Naive thymus-derived CD4-positive, alpha-beta T cell (primary cell): ENCODE measurements at regions not wholly inside any gene's neighbourhood (a gene's known extent, or its start where the extent isn't known, plus 50 kb on each side); places are given as distances from the start of the nearest gene placed in this dataset.

Experiments used
- ATAC-seq: fragments of 150-1000 bp; cut with Tn5 transposase; 2 replicates; pipeline ENCODE4 v1.10.0; 2021; ENCODE audit warnings: mild to moderate bottlenecking, moderate library complexity
- CTCF ChIA-PET: fragments of 350-600 bp; sonication (Branson Sonifier 250); formaldehyde crosslinking; loops from one replicate; lab custom pipeline; 2021; ENCODE audit warnings: antibody characterized with exemption; lab: Charles Lee
- POLR2A ChIA-PET: fragments of 350-600 bp; sonication (Branson Sonifier 250); formaldehyde crosslinking; loops from one replicate; lab custom pipeline; 2021; ENCODE audit warnings: antibody characterized with exemption, inconsistent platforms; lab: Charles Lee
- DNase-seq, 9 donors: peaks; one replicate each; pipeline versions ENCODE4 v3.0.0 to v3.0.0-alpha.2; 2020 to 2022; ENCODE audit warnings: mixed read lengths in 1 of 9
- H3K27ac ChIP-seq: one replicate; pipeline ENCODE4 v1.7.0; 2013; ENCODE audit warnings: mild to moderate bottlenecking, low read depth, low read length, moderate library complexity
- H3K27me3 ChIP-seq, 2 donors: one replicate each; pipeline ENCODE4 v1.7.0; 2013; ENCODE audit warnings: low read length in 2 of 2, mild to moderate bottlenecking in 2 of 2, moderate library complexity in 2 of 2; ENCODE audit not compliant: control insufficient read depth in 2 of 2, insufficient read depth in 2 of 2
- H3K36me3 ChIP-seq, 3 experiments: 1 replicate in 2 of 3; 2 replicates in 1 of 3; pipeline ENCODE4 v1.7.0; 2013; ENCODE audit warnings: low read length in 3 of 3, mild to moderate bottlenecking in 3 of 3, moderate library complexity in 1 of 3; ENCODE audit not compliant: insufficient read depth in 3 of 3, control insufficient read depth in 2 of 3
- H3K4me1 ChIP-seq, 2 donors: one replicate each; pipeline ENCODE4 v1.7.0; 2013; ENCODE audit warnings: low read length in 2 of 2, mild to moderate bottlenecking in 2 of 2, moderate library complexity in 1 of 2; ENCODE audit not compliant: control insufficient read depth in 2 of 2, insufficient read depth in 2 of 2
- H3K4me3 ChIP-seq: 2 replicates; pipeline ENCODE4 v1.7.0; 2013; ENCODE audit warnings: mild to moderate bottlenecking, low read length
- H3K9me3 ChIP-seq, 3 experiments: 1 replicate in 2 of 3; 2 replicates in 1 of 3; pipeline ENCODE4 v1.7.0; 2013; ENCODE audit warnings: low read length in 3 of 3; ENCODE audit not compliant: control insufficient read depth in 2 of 3
- H3K27ac Mint-ChIP-seq, 9 donors: one replicate each; pipeline ENCODE4 v1.8.0; 2020 to 2022; ENCODE audit warnings: mixed read lengths in 9 of 9, mild to moderate bottlenecking in 8 of 9, moderate library complexity in 5 of 9, inconsistent platforms in 2 of 9
- H3K27me3 Mint-ChIP-seq, 5 donors: one replicate each; pipeline ENCODE4 v1.8.0; 2021 to 2022; ENCODE audit warnings: mixed read lengths in 5 of 5, mild to moderate bottlenecking in 1 of 5
- H3K36me3 Mint-ChIP-seq, 5 donors: one replicate each; pipeline ENCODE4 v1.8.0; 2020 to 2022; ENCODE audit warnings: mixed read lengths in 5 of 5, mild to moderate bottlenecking in 3 of 5, inconsistent platforms in 1 of 5
- H3K4me1 Mint-ChIP-seq, 7 donors: one replicate each; pipeline ENCODE4 v1.8.0; 2020 to 2022; ENCODE audit warnings: mixed read lengths in 7 of 7, mild to moderate bottlenecking in 3 of 7, inconsistent platforms in 1 of 7
- H3K4me3 Mint-ChIP-seq, 10 donors: one replicate each; pipeline ENCODE4 v1.8.0; 2020 to 2022; ENCODE audit warnings: mild to moderate bottlenecking in 10 of 10, mixed read lengths in 10 of 10, moderate library complexity in 6 of 10, inconsistent platforms in 2 of 10
- H3K9me3 Mint-ChIP-seq, 11 donors: one replicate each; pipeline ENCODE4 v1.8.0; 2020 to 2022; ENCODE audit warnings: mixed read lengths in 11 of 11, mild to moderate bottlenecking in 4 of 11, inconsistent platforms in 1 of 11, moderate library complexity in 1 of 11
- intact Hi-C, 2 donors: fragments of 100-400 bp; cut with micrococcal nuclease; formaldehyde crosslinking; loops; one replicate each; pipeline ENCODE4 v1.15.1; 2023

DNA sequence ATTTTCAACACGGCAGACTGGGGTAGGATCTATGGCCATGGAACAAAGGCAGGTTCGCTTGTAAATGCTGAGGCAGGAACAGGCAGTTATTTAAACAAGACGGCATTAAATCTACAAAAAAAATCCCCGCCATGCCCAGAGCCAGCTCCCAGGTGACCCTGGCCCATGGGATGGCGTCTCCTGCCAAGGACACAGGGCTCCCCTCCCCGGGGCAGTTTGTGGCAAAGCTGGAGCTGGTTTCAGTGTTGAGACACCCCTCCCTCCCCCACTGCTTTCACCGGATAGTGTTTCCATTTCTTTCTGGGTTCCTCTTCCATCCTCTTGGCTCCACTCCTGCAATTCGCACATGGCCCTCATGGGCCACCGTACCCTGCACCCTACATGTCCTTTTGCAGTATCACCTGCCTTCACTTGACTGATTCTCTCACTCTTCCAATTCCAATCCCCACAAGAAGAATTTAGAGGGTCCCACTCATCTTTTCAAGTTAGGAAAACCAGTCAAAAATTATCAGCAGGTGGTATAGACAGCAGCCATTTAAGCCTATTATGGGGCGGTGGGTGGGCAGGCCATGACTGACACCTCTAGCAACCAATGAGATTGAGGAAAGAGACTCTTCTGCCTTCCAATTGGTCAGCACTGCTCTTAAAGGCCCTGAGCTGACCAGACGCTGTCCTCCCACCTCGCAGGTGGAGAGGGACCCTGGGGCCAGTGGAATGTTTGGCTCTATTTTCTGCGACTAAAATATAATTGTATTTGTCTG lies 52.0 kb downstream of the OLIG1 start:
- POLR2A ChIA-PET = no interaction called here
- CTCF ChIA-PET = interaction anchor here (0.7 to 1.2 kb wide), 2 partner anchors 75 to 182 kb away, joined by 3 to 4 read pairs; no protein-coding TSS in a partner anchor
- no peaks in the 10 kb centered on the region for H3K36me3 ChIP-seq
- H3K4me3 ChIP-seq = no peak overlapping the region
- no peaks in the 10 kb centered on the region for H3K27me3 ChIP-seq
- H3K36me3 Mint-ChIP-seq = no peaks in the 10 kb centered on the region
- no peak overlapping the region for H3K27ac ChIP-seq
- H3K4me1 ChIP-seq = peaks cover 0 to 8% of the 10 kb centered on the region in 2 donors
- ATAC-seq (no peak), DNase-seq (no peak)
- intact Hi-C loops = loop anchor here (5.0 to 10.0 kb wide), 3 partner anchors 97 to 325 kb away; partner anchors contain the start of gene OLIG2 (in 1 of the 2)
- H3K4me1 Mint-ChIP-seq = peaks cover under 1 to 17% (median 11%) of the 10 kb centered on the region in 7 donors
- H3K27me3 Mint-ChIP-seq = peaks cover 0 to 25% (median 0%) of the 10 kb centered on the region in 5 donors
- H3K9me3 Mint-ChIP-seq = no peaks in the 10 kb centered on the region
- H3K9me3 ChIP-seq = no peaks in the 10 kb centered on the region
- H3K4me3 Mint-ChIP-seq = no peak overlapping the region
- H3K27ac Mint-ChIP-seq = peak overlapping the region in 2 of 9 donors; percentile 3 to 72

DNA sequence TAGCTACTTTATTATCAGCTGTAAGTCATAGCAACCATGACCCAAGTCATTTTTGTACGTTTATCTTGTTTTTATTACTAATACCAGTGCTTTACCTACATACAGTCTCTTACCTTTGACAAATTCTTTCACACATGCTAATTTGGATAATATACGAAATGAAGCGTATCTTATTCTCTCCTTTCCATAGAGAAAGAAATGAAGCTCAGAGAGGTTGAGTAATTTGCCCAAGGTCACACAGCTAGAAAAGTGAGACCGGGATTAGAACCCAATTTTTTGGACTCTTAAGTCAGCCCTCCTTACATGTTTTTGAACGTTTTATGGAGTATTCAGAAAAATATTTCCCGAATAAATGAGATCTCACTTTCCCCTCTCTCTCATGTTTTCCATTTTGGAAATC lies 52.6 kb downstream of the OLIG1 start:
- ChIA-PET POLR2A (no interaction called here), CTCF (interaction anchor here (1.2 kb wide), 1 partner anchor 74 kb away, joined by 3 read pairs; no protein-coding TSS in a partner anchor)
- Mint-ChIP-seq H3K36me3 (no peaks in the 10 kb centered on the region), H3K4me1 (peaks cover 5 to 15% (median 10%) of the 10 kb centered on the region in 7 donors), H3K27me3 (peaks cover 0 to 29% (median 2%) of the 10 kb centered on the region in 5 donors), H3K27ac (no peak overlapping the region), H3K9me3 (no peaks in the 10 kb centered on the region), H3K4me3 (no peak overlapping the region)
- Histone ChIP-seq H3K4me1 (peaks cover 0 to 2% of the 10 kb centered on the region in 2 donors), H3K4me3 (no peak overlapping the region), H3K27me3 (no peaks in the 10 kb centered on the region), H3K9me3 (no peaks in the 10 kb centered on the region), H3K27ac (no peak overlapping the region), H3K36me3 (no peaks in the 10 kb centered on the region)
- intact Hi-C loops = loop anchor here (5.0 to 10.0 kb wide), 3 partner anchors 98 to 325 kb away; partner anchors contain the start of gene OLIG2 (in 1 of the 2)
- DNase-seq (no peak), ATAC-seq (no peak)

DNA sequence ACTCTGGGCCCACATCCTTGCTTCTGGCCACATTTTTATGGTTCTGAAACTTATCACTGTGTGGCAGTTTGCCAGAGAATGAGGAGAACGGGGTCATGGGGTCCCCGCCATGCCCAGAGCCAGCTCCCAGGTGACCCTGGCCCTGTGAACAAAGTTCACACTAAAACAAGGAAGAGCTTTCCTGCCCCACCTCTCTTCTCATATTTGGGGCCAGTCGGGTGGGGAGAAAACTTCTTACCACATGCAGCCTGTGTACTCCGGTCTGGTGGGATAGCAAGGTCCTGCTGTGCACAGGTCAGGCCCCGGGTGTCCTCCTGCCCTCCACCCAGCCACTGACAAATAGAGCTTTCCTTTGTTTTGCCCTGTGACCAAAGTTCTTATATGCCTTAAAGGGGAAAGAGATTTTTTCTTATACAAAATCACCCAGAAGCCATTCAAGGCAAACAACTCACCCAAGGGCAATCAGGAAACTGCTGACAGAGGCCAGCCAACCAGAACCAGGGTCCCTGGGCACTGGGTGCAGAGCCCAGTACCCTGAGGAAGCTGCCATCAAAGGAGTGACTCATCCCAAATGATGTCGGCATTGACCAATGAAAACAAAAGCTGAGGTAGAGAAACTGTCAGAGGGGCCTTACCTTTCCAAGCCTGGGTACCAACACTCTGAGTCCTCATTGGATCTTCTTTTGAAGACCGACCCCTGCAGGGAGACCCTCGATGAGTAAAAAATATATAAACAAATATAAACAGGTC lies 53.6 kb downstream of the OLIG1 start:
- H3K4me3 ChIP-seq = no peak overlapping the region
- CTCF ChIA-PET = interaction anchor here (0.7 kb wide), 2 partner anchors 18 to 288 kb away, joined by 3 to 5 read pairs; no protein-coding TSS in a partner anchor
- Mint-ChIP-seq H3K27ac (peak overlapping the region in 1 of 9 donors; percentile 76), H3K4me1 (peaks cover 0 to 10% (median 7%) of the 10 kb centered on the region in 7 donors), H3K36me3 (no peaks in the 10 kb centered on the region), H3K9me3 (no peaks in the 10 kb centered on the region), H3K27me3 (peaks cover 2 to 31% (median 8%) of the 10 kb centered on the region in 5 donors), H3K4me3 (no peak overlapping the region)
- H3K27me3 ChIP-seq = no peaks in the 10 kb centered on the region
- no peaks in the 10 kb centered on the region for H3K4me1 ChIP-seq
- POLR2A ChIA-PET = no interaction called here
- intact Hi-C loops = loop anchor here (5.0 to 10.0 kb wide), 3 partner anchors 99 to 324 kb away; partner anchors contain the start of gene OLIG2 (in 1 of the 2)
- ATAC-seq (no peak), DNase-seq (no peak)
- no peaks in the 10 kb centered on the region for H3K36me3 ChIP-seq
- H3K9me3 ChIP-seq = no peaks in the 10 kb centered on the region
- no peak overlapping the region for H3K27ac ChIP-seq

DNA sequence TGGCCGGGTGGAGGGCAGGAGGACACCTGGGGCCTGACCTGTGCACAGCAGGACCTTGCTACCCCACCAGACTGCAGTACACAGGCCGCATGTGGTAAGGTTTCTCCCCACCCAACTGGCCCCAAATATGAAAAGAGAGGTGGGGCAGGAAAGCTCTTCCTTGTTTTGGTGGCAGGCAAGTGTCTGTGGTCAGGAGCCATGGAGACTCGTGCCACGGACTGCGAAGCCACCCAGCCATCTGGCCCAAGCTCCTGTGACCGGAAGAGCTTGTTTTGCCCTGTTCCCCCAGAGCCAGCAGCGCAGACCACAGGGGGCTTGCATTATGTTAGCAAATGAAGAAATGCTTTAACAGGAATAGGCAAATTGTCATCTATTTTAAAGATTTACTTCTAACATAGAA lies 54.9 kb downstream of the OLIG1 start:
- H3K9me3 Mint-ChIP-seq = no peaks in the 10 kb centered on the region
- Histone ChIP-seq H3K9me3 (no peaks in the 10 kb centered on the region), H3K27me3 (no peaks in the 10 kb centered on the region), H3K4me1 (no peaks in the 10 kb centered on the region), H3K36me3 (no peaks in the 10 kb centered on the region), H3K27ac (no peak overlapping the region), H3K4me3 (no peak overlapping the region)
- H3K27me3 Mint-ChIP-seq = peaks cover 6 to 26% (median 13%) of the 10 kb centered on the region in 5 donors
- no peak overlapping the region for H3K4me3 Mint-ChIP-seq
- no peak overlapping the region for H3K27ac Mint-ChIP-seq
- DNase-seq (no peak), ATAC-seq (no peak)
- intact Hi-C loops = loop anchor here (5.0 to 10.0 kb wide), 3 partner anchors 100 to 322 kb away; partner anchors contain the start of gene OLIG2 (in 1 of the 2)
- no peaks in the 10 kb centered on the region for H3K36me3 Mint-ChIP-seq
- ChIA-PET CTCF (interaction anchor here (1.0 to 3.1 kb wide), 4 partner anchors 9 to 292 kb away, joined by 3 to 11 read pairs (median 4); no protein-coding TSS in a partner anchor), POLR2A (no interaction called here)
- H3K4me1 Mint-ChIP-seq = peaks cover 0 to 10% (median 7%) of the 10 kb centered on the region in 7 donors

DNA sequence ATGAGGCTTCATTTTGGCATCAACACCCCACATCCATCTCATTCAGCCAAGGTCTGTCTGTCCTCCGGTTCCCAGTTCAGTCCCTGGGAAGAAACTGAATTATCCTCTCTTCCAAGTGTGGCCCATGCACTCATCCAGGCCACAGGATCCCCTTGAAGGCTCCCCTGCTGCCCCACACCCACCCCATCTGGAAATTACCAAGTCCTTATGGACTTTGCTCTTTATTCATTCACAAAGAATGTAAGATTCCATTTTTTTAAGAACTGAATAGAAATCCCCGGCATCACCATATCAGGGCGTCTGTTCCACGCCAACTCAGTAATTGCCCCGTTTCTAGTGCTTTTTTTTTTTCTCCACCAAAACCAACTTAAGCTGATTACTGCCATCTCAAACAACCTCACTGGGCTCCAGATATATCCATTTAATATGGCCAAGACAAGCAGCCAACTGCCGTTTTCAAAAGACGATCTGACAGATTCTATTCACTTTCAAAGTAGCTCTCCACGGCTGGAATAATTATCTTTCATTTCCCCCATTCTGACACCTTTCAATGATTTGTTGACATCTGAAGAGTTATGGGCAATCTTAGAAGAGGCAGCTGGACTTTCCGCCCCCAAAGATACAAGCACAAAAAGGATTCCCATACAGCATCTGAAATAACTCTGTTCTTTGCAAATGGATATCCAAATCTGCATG lies 55.9 kb downstream of the OLIG1 start:
- Histone ChIP-seq H3K4me1 (no peaks in the 10 kb centered on the region), H3K4me3 (no peak overlapping the region), H3K36me3 (no peaks in the 10 kb centered on the region), H3K27ac (no peak overlapping the region), H3K27me3 (no peaks in the 10 kb centered on the region), H3K9me3 (no peaks in the 10 kb centered on the region)
- Mint-ChIP-seq H3K4me3 (no peak overlapping the region), H3K27ac (no peak overlapping the region), H3K36me3 (no peaks in the 10 kb centered on the region), H3K27me3 (peaks cover 6 to 29% (median 20%) of the 10 kb centered on the region in 5 donors), H3K4me1 (peaks cover 0 to 10% (median 7%) of the 10 kb centered on the region in 7 donors), H3K9me3 (no peaks in the 10 kb centered on the region)
- intact Hi-C loops = loop anchor here (2.0 to 10.0 kb wide), 6 partner anchors 101 to 473 kb away; partner anchors contain the start of gene OLIG2 (in 1 of the 2)
- ChIA-PET CTCF (interaction anchor here (0.7 to 3.1 kb wide), 5 partner anchors 10 to 1857 kb away, joined by 3 to 16 read pairs (median 5); no protein-coding TSS in a partner anchor), POLR2A (no interaction called here)
- ATAC-seq (no peak), DNase-seq (no peak)

DNA sequence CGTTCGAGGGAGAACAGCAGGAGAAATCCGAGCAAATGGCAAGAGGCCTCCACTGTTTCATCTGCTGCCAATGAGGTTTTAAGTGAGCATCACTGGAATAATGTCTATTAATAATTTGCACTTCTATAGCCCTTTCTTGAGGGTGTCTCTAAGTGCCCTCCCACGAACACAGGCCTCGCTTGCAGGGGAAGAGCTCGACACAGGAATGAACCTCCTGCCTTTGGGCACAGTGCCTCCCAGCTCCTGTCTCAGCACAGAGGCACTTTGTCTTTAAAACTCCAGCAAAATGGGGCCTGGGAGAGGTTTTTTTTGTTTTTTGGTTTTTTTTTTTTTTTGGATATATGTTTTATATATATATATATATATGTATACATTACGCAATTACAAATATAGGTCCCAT lies 56.6 kb downstream of the OLIG1 start:
- H3K27me3 ChIP-seq = no peaks in the 10 kb centered on the region
- no peaks in the 10 kb centered on the region for H3K4me1 ChIP-seq
- no peak overlapping the region for H3K27ac ChIP-seq
- Mint-ChIP-seq H3K4me3 (peak overlapping the region in 7 of 10 donors; percentile 52 to 86 (median 78)), H3K27me3 (peaks cover 10 to 28% (median 23%) of the 10 kb centered on the region in 5 donors), H3K9me3 (no peaks in the 10 kb centered on the region), H3K36me3 (no peaks in the 10 kb centered on the region), H3K4me1 (peaks cover 0 to 11% (median 7%) of the 10 kb centered on the region in 7 donors), H3K27ac (no peak overlapping the region)
- CTCF ChIA-PET = interaction anchor here (1.1 to 3.1 kb wide), 7 partner anchors 11 to 206 kb away, joined by 3 to 16 read pairs (median 5); no protein-coding TSS in a partner anchor
- no peaks in the 10 kb centered on the region for H3K9me3 ChIP-seq
- intact Hi-C loops = loop anchor here (2.0 to 10.0 kb wide), 6 partner anchors 102 to 474 kb away; partner anchors contain the start of gene OLIG2 (in 1 of the 2)
- DNase-seq = no peak
- ATAC-seq = no peak
- POLR2A ChIA-PET = interaction anchor here (0.9 kb wide), 1 partner anchor 71 kb away, joined by 3 read pairs; no protein-coding TSS in a partner anchor
- H3K36me3 ChIP-seq = no peaks in the 10 kb centered on the region
- no peak overlapping the region for H3K4me3 ChIP-seq
